GM23248 (cell line): ENCODE measurements at regions not wholly inside any gene's neighbourhood (a gene's known extent, or its start where the extent isn't known, plus 50 kb on each side); places are given as distances from the start of the nearest gene placed in this dataset.

Experiments used
- DNase-seq: peaks from one replicate; pipeline ENCODE4 v3.0.0-alpha.2; 2015
- H2AFZ ChIP-seq: fragments of 200-600 bp; sonication (generic); 2 replicates; pipeline ENCODE4 v1.6.1; 2016; ENCODE audit warnings: antibody characterized with exemption
- H3F3A ChIP-seq: fragments of 200-600 bp; sonication (generic); 2 replicates; pipeline ENCODE4 v1.6.1; 2016; ENCODE audit warnings: mild to moderate bottlenecking, antibody characterized with exemption, mixed run types; ENCODE audit not compliant: insufficient read depth
- H3K27ac ChIP-seq: fragments of 200-600 bp; sonication (generic); 2 replicates; pipeline ENCODE4 v1.5.1; 2016; ENCODE audit warnings: mild to moderate bottlenecking
- H3K27me3 ChIP-seq: fragments of 200-600 bp; sonication (generic); replicated peaks from 2 replicates; pipeline ENCODE4 v1.6.1; 2016; ENCODE audit warnings: mild to moderate bottlenecking; ENCODE audit not compliant: insufficient read depth
- H3K36me3 ChIP-seq: fragments of 200-600 bp; sonication (generic); 2 replicates; pipeline ENCODE4 v1.6.1; 2016; ENCODE audit warnings: low read depth, mild to moderate bottlenecking
- H3K4me1 ChIP-seq: fragments of 200-600 bp; sonication (generic); 2 replicates; pipeline ENCODE4 v1.6.1; 2016; ENCODE audit warnings: mild to moderate bottlenecking; ENCODE audit not compliant: insufficient read depth
- H3K4me2 ChIP-seq: fragments of 200-600 bp; sonication (generic); one replicate; pipeline ENCODE4 v1.6.1; 2016; ENCODE audit warnings: mild to moderate bottlenecking; ENCODE audit not compliant: unreplicated experiment
- H3K4me3 ChIP-seq: fragments of 200-600 bp; sonication (generic); 2 replicates; pipeline ENCODE4 v1.5.1; 2016; ENCODE audit warnings: mild to moderate bottlenecking
- H3K79me2 ChIP-seq: fragments of 200-600 bp; sonication (generic); 2 replicates; pipeline ENCODE4 v1.6.1; 2016; ENCODE audit warnings: mild to moderate bottlenecking; ENCODE audit not compliant: insufficient read depth
- H3K9ac ChIP-seq: fragments of 200-600 bp; sonication (generic); 2 replicates; pipeline ENCODE4 v1.6.1; 2016; ENCODE audit warnings: mild to moderate bottlenecking
- H3K9me2 ChIP-seq: fragments of 200-600 bp; sonication (generic); 2 replicates; pipeline ENCODE4 v1.6.1; 2016; ENCODE audit warnings: mixed run types, mild to moderate bottlenecking, moderate library complexity; ENCODE audit not compliant: insufficient read depth
- H3K9me3 ChIP-seq: fragments of 200-600 bp; sonication (generic); one replicate; pipeline ENCODE4 v1.6.1; 2017; ENCODE audit warnings: low read depth
- H4K20me1 ChIP-seq: fragments of 200-600 bp; sonication (generic); 2 replicates; pipeline ENCODE4 v1.6.0; 2016; ENCODE audit not compliant: insufficient read depth
- EZH2 ChIP-seq: fragments of 200-600 bp; sonication (generic); IDR thresholded peaks from 2 replicates; pipeline ENCODE4 v1.6.1; 2018; ENCODE audit warnings: antibody characterized with exemption, mild to moderate bottlenecking; ENCODE audit not compliant: insufficient read depth, poor library complexity, severe bottlenecking
- EZH2phosphoT487 ChIP-seq: fragments of 200-600 bp; sonication (generic); IDR thresholded peaks from 2 replicates; pipeline ENCODE4 v1.6.1; 2018; ENCODE audit warnings: antibody characterized with exemption, moderate library complexity, mild to moderate bottlenecking, low read depth; ENCODE audit not compliant: insufficient read depth
- whole genome bisulfite sequencing, 2 experiments: methylation state at CpG; one replicate each; pipeline ENCODE4 v1.1.6; 2015 to 2017; ENCODE audit warnings: low lambda C conversion rate in 2 of 2, low coverage in 1 of 2; ENCODE audit errors: missing lambda C conversion rate in 2 of 2; 5-methylcytosine and 5-hydroxymethylcytosine counted together
- in situ Hi-C: fragments of 300-500 bp; cut with MboI; formaldehyde crosslinking; loops from 2 replicates; pipeline ENCODE4 v1.15.0; 2020

DNA sequence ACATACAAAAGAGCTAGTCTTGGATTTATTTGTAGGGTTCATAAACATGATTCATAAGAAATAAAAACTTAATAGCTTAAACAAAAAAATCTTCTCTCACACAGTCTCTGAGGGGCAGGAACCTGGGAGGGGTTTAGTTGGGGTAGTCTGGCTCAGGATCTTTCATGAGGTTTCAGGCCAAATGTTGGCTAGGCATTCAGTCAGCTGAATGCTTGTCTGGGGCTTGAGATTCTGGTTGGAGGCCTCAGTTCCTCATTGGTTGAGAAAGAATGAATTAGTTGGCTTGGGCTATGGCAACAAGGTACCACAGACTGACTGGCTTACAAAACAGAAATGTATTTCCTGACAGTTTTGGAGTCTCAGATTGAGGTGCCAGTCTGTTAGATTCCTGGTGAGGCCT lies 74.3 kb downstream of the ANKRD7 start:
- H3K27ac ChIP-seq = no peak overlapping the region
- DNase-seq = no peak
- no peaks in the 10 kb centered on the region for H3K79me2 ChIP-seq
- TF ChIP-seq EZH2 (no peak), EZH2phosphoT487 (no peak)
- no peak overlapping the region for H3K4me2 ChIP-seq
- H3K9me3 ChIP-seq = no peaks in the 10 kb centered on the region
- H3K4me3 ChIP-seq = no peak overlapping the region
- H3K36me3 ChIP-seq = no peaks in the 10 kb centered on the region
- in situ Hi-C loops = no loop called here
- no peaks in the 10 kb centered on the region for H3F3A ChIP-seq
- H3K9me2 ChIP-seq = no peaks in the 10 kb centered on the region; the same call in 1 of the 2 replicates
- H2AFZ ChIP-seq = no peak overlapping the region
- H3K4me1 ChIP-seq = no peaks in the 10 kb centered on the region
- H4K20me1 ChIP-seq = no peaks in the 10 kb centered on the region; the same call in 1 of the 2 replicates
- H3K27me3 ChIP-seq = no peaks in the 10 kb centered on the region
- no peak overlapping the region for H3K9ac ChIP-seq

DNA sequence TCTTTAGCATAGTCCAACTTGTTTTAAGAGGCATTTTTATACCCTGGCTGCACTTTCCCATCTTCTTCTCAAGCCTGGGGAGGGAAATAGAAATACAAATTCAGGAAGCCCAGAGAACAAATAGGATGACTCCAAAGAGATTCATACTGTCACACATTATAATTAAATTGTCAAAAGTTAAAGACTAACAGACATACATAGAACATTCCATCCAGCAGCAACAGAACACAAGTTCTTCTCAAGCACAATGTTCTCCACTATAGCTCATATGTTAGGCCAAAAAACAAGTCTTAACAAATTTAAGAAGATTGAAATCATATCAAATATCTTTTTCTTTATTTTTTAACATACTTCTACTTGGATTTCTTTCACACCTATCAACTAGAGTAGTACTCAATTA lies 75.7 kb downstream of the ANKRD7 start:
- Histone ChIP-seq H3K27ac (no peak overlapping the region), H2AFZ (no peak overlapping the region), H3K9me3 (no peaks in the 10 kb centered on the region), H3F3A (no peaks in the 10 kb centered on the region), H3K79me2 (no peaks in the 10 kb centered on the region), H3K9me2 (no peaks in the 10 kb centered on the region; the same call in 1 of the 2 replicates), H3K4me1 (no peaks in the 10 kb centered on the region), H3K4me2 (no peak overlapping the region), H3K36me3 (no peaks in the 10 kb centered on the region), H3K27me3 (no peaks in the 10 kb centered on the region), H4K20me1 (no peaks in the 10 kb centered on the region; the same call in 1 of the 2 replicates), H3K9ac (no peak overlapping the region), H3K4me3 (no peak overlapping the region)
- TF ChIP-seq EZH2phosphoT487 = no peak
- TF ChIP-seq EZH2 = no peak
- in situ Hi-C loops = no loop called here
- DNase-seq = no peak

DNA sequence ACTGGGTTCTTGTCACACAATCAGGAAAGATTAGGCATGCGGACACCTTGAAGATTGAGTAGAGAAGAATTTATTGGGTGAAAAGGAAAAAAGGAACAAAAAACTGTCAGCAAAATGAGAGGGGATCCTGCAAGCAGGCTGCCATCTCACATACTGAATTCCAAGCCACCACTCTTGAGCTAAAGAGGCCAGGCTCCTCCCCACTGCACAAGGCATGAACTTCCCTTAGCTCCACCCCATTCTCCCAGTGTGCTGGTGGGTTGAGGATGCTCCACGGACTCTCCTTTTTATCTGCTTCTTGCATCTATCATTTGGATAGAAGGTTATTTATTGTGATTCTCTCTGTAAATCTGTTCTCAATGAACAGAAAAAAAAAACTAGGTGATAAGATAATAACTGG lies 79.6 kb downstream of the ANKRD7 start:
- H3K27me3 ChIP-seq = no peaks in the 10 kb centered on the region
- WGBS, 2 experiments = 32 to 42% methylated on average over 2 of the region's 2 CpGs
- H3K9me2 ChIP-seq = no peaks in the 10 kb centered on the region; the same call in 1 of the 2 replicates

DNA sequence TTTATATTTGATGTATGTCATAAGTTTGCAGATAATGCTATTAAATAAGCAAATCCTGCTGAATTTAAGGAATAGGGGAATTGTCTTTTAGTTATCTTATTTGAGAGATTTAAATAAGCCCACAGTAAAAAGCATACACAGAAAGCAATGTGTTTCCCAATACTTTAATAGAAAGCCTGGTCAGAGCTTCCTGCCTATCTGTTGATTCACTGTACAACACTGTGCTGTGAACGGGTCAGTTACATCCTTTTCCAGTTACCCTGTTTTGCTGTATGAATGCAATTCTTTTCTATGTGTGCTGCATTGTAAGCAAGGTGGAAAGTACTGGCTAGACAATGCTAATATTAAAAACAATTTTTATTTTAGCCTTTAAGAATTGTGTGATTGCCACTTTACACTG lies 81.2 kb downstream of the ANKRD7 start:
- Histone ChIP-seq H3K9ac (no peak overlapping the region), H3K27ac (no peak overlapping the region), H3K4me3 (no peak overlapping the region), H3K4me1 (no peaks in the 10 kb centered on the region), H3K9me2 (no peaks in the 10 kb centered on the region; the same call in 1 of the 2 replicates), H3K9me3 (no peaks in the 10 kb centered on the region), H3K4me2 (no peak overlapping the region), H3K79me2 (no peaks in the 10 kb centered on the region), H3K27me3 (no peaks in the 10 kb centered on the region), H3F3A (no peaks in the 10 kb centered on the region), H2AFZ (no peak overlapping the region), H4K20me1 (no peaks in the 10 kb centered on the region), H3K36me3 (no peaks in the 10 kb centered on the region)
- DNase-seq = no peak
- WGBS, 2 experiments = 0 to 2% methylated on average over 1 of the region's 1 CpG
- TF ChIP-seq EZH2phosphoT487 (no peak), EZH2 (no peak)
- in situ Hi-C loops = no loop called here

More for the DNA sequence above, 79.6 kb downstream of the ANKRD7 start:
- Histone ChIP-seq H4K20me1 (no peaks in the 10 kb centered on the region), H3K4me3 (no peak overlapping the region), H3K27ac (no peak overlapping the region), H3K9me3 (no peaks in the 10 kb centered on the region), H3K36me3 (no peaks in the 10 kb centered on the region), H3F3A (no peaks in the 10 kb centered on the region), H3K9ac (no peak overlapping the region), H2AFZ (no peak overlapping the region), H3K4me2 (no peak overlapping the region), H3K4me1 (no peaks in the 10 kb centered on the region), H3K79me2 (no peaks in the 10 kb centered on the region)
- in situ Hi-C loops = no loop called here
- DNase-seq = no peak
- TF ChIP-seq EZH2phosphoT487 (no peak), EZH2 (no peak)

DNA sequence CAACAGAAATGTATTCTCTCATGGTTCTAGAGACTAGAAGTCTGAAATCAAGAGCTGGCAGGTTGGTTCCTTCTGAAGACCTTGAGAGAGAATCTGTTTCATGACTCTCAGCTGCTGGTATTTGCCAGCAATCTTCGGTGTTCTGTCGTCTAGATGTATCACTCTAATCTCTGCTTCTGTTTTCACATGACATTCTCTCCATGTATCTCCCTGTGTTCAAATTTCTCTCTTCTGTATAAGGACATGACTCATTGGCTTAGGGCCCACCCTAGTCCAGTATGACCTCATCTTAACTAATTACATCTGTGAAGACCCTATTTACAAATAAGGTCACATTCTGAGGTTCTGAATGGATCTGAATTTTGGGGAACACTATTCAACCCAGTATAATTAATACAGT lies 82.3 kb downstream of the ANKRD7 start:
- in situ Hi-C loops = no loop called here
- Histone ChIP-seq H3K36me3 (no peaks in the 10 kb centered on the region), H3K9me3 (no peaks in the 10 kb centered on the region), H3K4me1 (no peaks in the 10 kb centered on the region), H3K9me2 (no peaks in the 10 kb centered on the region), H2AFZ (no peak overlapping the region), H3K27me3 (no peaks in the 10 kb centered on the region), H3K27ac (no peak overlapping the region), H3K79me2 (no peaks in the 10 kb centered on the region), H3K4me3 (no peak overlapping the region), H3K9ac (no peak overlapping the region), H3F3A (no peaks in the 10 kb centered on the region), H3K4me2 (no peak overlapping the region), H4K20me1 (no peaks in the 10 kb centered on the region)
- WGBS, 2 experiments = 16 to 19% methylated on average over 2 of the region's 2 CpGs
- TF ChIP-seq EZH2 = no peak
- no peak for TF ChIP-seq EZH2phosphoT487
- no peak for DNase-seq
